Activated CD4-positive, CD25-positive, alpha-beta regulatory T cell treated with anti-CD3 and anti-CD28 coated beads, Interleukin-2, amount 50 U/mL, for 72 hours (primary cell): ENCODE measurements at regions not wholly inside any gene's neighbourhood (a gene's known extent, or its start where the extent isn't known, plus 50 kb on each side); places are given as distances from the start of the nearest gene placed in this dataset.
"Not testable (repeated sequence)": the region's sequence is repeated elsewhere in the genome, so short reads cannot be mapped to it uniquely, and the experiment has no call there.

ENCODE experiments used
- DNase-seq: peaks from one replicate; pipeline ENCODE4 v3.0.0; 2021

GRCh38 chr15:69554279-69554961 is 101.8 kb downstream of the RPLP1 start:
- no peak for DNase-seq

GRCh38 chr15:69555080-69555479 is 102.5 kb downstream of the RPLP1 start:
- no peak for DNase-seq

- no peak for DNase-seq
Observed at GRCh38 chr15:69556344-69556743, 103.7 kb downstream of the RPLP1 start.

GRCh38 chr15:69557020-69557706 is 104.5 kb downstream of the RPLP1 start:
- DNase-seq = no peak

- DNase-seq = no peak
Observed at GRCh38 chr15:69557707-69558409, 105.2 kb downstream of the RPLP1 start.

GRCh38 chr15:69559440-69560190 is 107.0 kb downstream of the RPLP1 start:
- no peak for DNase-seq

GRCh38 chr15:69561071-69561784 is 108.6 kb downstream of the RPLP1 start:
- no peak for DNase-seq

GRCh38 chr15:69562116-69562515 is 109.5 kb downstream of the RPLP1 start:
- no peak for DNase-seq

- no peak for DNase-seq
Observed at GRCh38 chr15:69562564-69562963, 109.9 kb downstream of the RPLP1 start.

GRCh38 chr15:69565066-69565655 is 112.5 kb downstream of the RPLP1 start:
- no peak for DNase-seq

GRCh38 chr15:69567238-69567760 is 114.7 kb downstream of the RPLP1 start:
- not testable (repeated sequence) for DNase-seq

GRCh38 chr15:69568173-69569009 is 115.8 kb downstream of the RPLP1 start:
- no peak for DNase-seq

- no peak for DNase-seq
Observed at GRCh38 chr15:69570454-69570853, 117.8 kb downstream of the RPLP1 start.

- DNase-seq = no peak
Observed at GRCh38 chr15:69570997-69571396, 118.4 kb downstream of the RPLP1 start.

GRCh38 chr15:69573278-69573677 is 120.7 kb downstream of the RPLP1 start:
- not testable (repeated sequence) for DNase-seq

- DNase-seq = no peak
Observed at GRCh38 chr15:69573815-69574475, 121.3 kb downstream of the RPLP1 start.

GRCh38 chr15:69574506-69574905 is 121.9 kb downstream of the RPLP1 start:
- no peak for DNase-seq

GRCh38 chr15:69575387-69575786 is 122.8 kb downstream of the RPLP1 start:
- no peak for DNase-seq

- peak; percentile 58 for DNase-seq
Observed at GRCh38 chr15:69576035-69576526, 123.5 kb downstream of the RPLP1 start.

- no peak for DNase-seq
Observed at GRCh38 chr15:69576948-69577351, 124.3 kb downstream of the RPLP1 start.
